ENCODE measurements at regions not wholly inside any gene's neighbourhood (a gene's known extent, or its start where the extent isn't known, plus 50 kb on each side); places are given as distances from the start of the nearest gene placed in this dataset.

DNA sequence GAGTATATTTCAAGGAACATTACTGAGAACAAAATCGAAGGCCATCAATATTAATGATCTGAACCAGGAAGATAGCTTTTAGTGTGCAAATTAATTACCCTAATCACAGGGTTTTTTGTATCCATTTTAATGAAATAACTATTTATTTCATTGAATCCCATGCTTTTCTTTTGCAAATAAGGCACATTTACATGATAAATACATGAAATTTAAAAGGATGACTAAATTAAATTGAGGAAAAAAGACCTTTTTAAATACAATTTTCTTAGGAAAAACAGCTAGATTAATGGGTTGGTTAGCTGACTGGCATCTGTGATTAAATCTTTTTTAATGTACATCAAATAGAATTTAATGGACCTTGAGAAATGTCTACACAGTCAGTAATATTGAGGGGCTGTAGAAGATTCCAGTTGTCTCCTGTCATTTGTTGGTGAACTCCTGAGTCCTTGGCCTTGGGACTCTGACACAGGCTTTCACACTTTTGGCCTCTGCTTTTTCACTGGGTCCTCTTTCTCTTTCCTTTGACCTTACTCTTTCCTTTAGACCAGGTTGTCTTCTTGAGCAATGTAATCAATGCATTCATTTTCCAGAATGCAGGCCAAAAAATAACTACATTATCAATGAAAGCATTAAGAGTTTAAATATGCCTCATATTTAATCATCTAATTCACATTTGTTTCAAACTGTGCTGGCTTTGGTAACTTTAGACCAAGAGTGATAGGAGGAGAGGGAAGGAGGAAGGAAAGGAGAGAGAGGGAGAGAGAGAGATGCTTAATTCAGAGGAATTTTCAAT, 511.5 kb downstream of the ZNF608 start:
- intact Hi-C loops (cut with micrococcal nuclease): no loop called here
- H3K4me1 ChIP-seq (replicated peaks in 1 of 2; ENCODE audit: control insufficient read depth in 2 of 2, insufficient read depth in 2 of 2, low read length in 2 of 2): no peaks in the 10 kb centered on the region
- no peaks in the 10 kb centered on the region for H3K9me1 ChIP-seq (ENCODE audit: control insufficient read depth, insufficient read depth, low read length)
- H3K79me2 ChIP-seq (ENCODE audit: control insufficient read depth, insufficient read depth, low read length): no peaks in the 10 kb centered on the region
- H3K27me3 ChIP-seq (ENCODE audit: control insufficient read depth in 2 of 2, insufficient read depth in 2 of 2, low read length in 2 of 2): no peaks in the 10 kb centered on the region
- FAIRE-seq (no peak), DNase-seq (ENCODE audit: extremely low read depth in 1 of 4, low spot score in 3 of 4) (no peak), ATAC-seq (no peak)
- no peak overlapping the region for H3K4me2 ChIP-seq (ENCODE audit: insufficient read depth, low read length)
- no peak overlapping the region for H3K9ac ChIP-seq (ENCODE audit: insufficient read depth in 1 of 2, low read depth in 2 of 2, low read length in 2 of 2)
- in situ Hi-C loops (cut with MboI): no loop called here
- no peak overlapping the region for H3K27ac ChIP-seq (ENCODE audit: extremely low read depth, low read depth, low read length)
- no peak overlapping the region for H2AFZ ChIP-seq (ENCODE audit: low read depth, low read length)
- TF ChIP-seq NFE2L1 (tag; IDR thresholded peaks at IDR 0.05; ENCODE audit: borderline replicate concordance, low read depth) (no peak), BCOR (IDR thresholded peaks at IDR 0.05) (no peak), DMBX1 (CRISPR knock-in tag; IDR thresholded peaks at IDR 0.05; ENCODE audit: borderline replicate concordance) (no peak)
- TF ChIP-seq, protein P1, sequence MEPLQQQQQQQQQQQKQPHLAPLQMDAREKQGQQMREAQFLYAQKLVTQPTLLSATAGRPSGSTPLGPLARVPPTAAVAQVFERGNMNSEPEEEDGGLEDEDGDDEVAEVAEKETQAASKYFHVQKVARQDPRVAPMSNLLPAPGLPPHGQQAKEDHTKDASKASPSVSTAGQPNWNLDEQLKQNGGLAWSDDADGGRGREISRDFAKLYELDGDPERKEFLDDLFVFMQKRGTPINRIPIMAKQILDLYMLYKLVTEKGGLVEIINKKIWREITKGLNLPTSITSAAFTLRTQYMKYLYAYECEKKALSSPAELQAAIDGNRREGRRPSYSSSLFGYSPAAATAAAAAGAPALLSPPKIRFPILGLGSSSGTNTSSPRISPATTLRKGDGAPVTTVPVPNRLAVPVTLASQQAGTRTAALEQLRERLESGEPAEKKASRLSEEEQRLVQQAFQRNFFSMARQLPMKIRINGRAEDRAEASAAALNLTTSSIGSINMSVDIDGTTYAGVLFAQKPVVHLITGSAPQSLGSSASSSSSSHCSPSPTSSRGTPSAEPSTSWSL (CRISPR knock-in tag; IDR thresholded peaks at IDR 0.05; ENCODE audit: borderline replicate concordance): no peak
- TF ChIP-seq, protein P2, sequence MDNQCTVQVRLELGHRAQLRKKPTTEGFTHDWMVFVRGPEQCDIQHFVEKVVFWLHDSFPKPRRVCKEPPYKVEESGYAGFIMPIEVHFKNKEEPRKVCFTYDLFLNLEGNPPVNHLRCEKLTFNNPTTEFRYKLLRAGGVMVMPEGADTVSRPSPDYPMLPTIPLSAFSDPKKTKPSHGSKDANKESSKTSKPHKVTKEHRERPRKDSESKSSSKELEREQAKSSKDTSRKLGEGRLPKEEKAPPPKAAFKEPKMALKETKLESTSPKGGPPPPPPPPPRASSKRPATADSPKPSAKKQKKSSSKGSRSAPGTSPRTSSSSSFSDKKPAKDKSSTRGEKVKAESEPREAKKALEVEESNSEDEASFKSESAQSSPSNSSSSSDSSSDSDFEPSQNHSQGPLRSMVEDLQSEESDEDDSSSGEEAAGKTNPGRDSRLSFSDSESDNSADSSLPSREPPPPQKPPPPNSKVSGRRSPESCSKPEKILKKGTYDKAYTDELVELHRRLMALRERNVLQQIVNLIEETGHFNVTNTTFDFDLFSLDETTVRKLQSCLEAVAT (IDR thresholded peaks at IDR 0.05): no peak
- ChIA-PET CTCF (ENCODE audit: low intra/inter-chr PET ratio) (no interaction called here), POLR2A (no interaction called here)
- no peak overlapping the region for H3K4me3 ChIP-seq
- WGBS (ENCODE audit: insufficient coverage, low coverage, missing lambda C conversion rate): 0% methylated on average over 1 of the region's 1 CpG
- H3K9me3 ChIP-seq (replicated peaks; ENCODE audit: control insufficient read depth, insufficient read depth, low read depth, low read length): no peaks in the 10 kb centered on the region
- no peaks in the 10 kb centered on the region for H4K20me1 ChIP-seq (replicated peaks; ENCODE audit: control insufficient read depth, insufficient read depth, low read length)
- H3K36me3 ChIP-seq (ENCODE audit: control insufficient read depth, insufficient read depth, low read length): no peaks in the 10 kb centered on the region
- BruUV-seq (replicated peaks): no TSS peak

Measured in K562 (cell line).